GM10266 (cell line): ENCODE measurements at regions not wholly inside any gene's neighbourhood (a gene's known extent, or its start where the extent isn't known, plus 50 kb on each side); places are given as distances from the start of the nearest gene placed in this dataset.
"Not testable (repeated sequence)": the region's sequence is repeated elsewhere in the genome, so short reads cannot be mapped to it uniquely, and the experiment has no call there.

Experiments used
- DNase-seq: peaks from one replicate; pipeline ENCODE4 v3.0.0; 2012; ENCODE audit errors: extremely low spot score
- CTCF ChIP-seq: IDR thresholded peaks from 2 replicates; pipeline ENCODE4 v1.5.1; 2012; ENCODE audit warnings: mild to moderate bottlenecking, low read depth; ENCODE audit not compliant: control insufficient read depth, insufficient read depth; ENCODE audit errors: missing control alignments

GRCh38 chr6:139882234-139882633 is 507.8 kb upstream of the CITED2 start:
- no peak for TF ChIP-seq CTCF
- DNase-seq: no peak

- peak; percentile 46 for TF ChIP-seq CTCF
- DNase-seq: peak; percentile 36
Observed at GRCh38 chr6:139881728-139882211, 507.3 kb upstream of the CITED2 start.

DNA sequence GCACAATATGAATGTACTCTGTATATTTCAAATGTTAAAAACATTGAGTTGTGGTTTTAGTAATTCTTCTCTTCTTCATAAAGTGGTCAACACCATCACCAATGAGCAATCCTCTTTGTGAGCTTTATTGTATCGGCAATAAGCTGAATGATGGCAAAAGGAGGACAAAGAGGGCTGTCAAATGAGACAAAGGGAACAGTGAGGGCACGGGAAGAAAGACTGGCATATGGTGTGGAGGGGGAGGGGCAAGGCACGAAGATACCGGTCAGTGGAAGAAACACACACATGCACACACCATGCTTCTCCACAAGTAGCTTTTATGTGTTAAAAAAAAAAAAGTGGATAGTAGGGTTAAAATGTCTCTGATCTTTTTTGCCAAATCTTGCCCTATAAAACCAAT is 506.8 kb upstream of the CITED2 start:
- DNase-seq: no peak
- no peak for TF ChIP-seq CTCF

- DNase-seq: no peak
- TF ChIP-seq CTCF: no peak
Observed at GRCh38 chr6:139879823-139880356, 505.4 kb upstream of the CITED2 start.

GRCh38 chr6:139879241-139879640 is 504.8 kb upstream of the CITED2 start:
- DNase-seq: not testable (repeated sequence)

GRCh38 chr6:139877828-139878405 is 503.5 kb upstream of the CITED2 start:
- DNase-seq: no peak
- TF ChIP-seq CTCF: no peak

GRCh38 chr6:139872665-139873064 is 498.2 kb upstream of the CITED2 start:
- no peak for DNase-seq
- no peak for TF ChIP-seq CTCF
